HUES64 (cell line): ENCODE measurements at regions not wholly inside any gene's neighbourhood (a gene's known extent, or its start where the extent isn't known, plus 50 kb on each side); places are given as distances from the start of the nearest gene placed in this dataset.

Experiments used
- H3K27ac ChIP-seq: 2 replicates; pipeline ENCODE4 v1.7.0; 2013; ENCODE audit warnings: low read depth, low read length, inconsistent platforms
- H3K27me3 ChIP-seq: 2 replicates; pipeline ENCODE4 v1.6.1; 2013; ENCODE audit warnings: mild to moderate bottlenecking, low read length; ENCODE audit not compliant: insufficient read depth
- H3K36me3 ChIP-seq: 2 replicates; pipeline ENCODE4 v1.6.1; 2013; ENCODE audit warnings: mild to moderate bottlenecking, low read length; ENCODE audit not compliant: insufficient read depth
- H3K4me1 ChIP-seq: 2 replicates; pipeline ENCODE4 v1.6.1; 2013; ENCODE audit warnings: mild to moderate bottlenecking, low read length, moderate library complexity; ENCODE audit not compliant: insufficient read depth
- H3K4me3 ChIP-seq: 2 replicates; pipeline ENCODE4 v1.5.1; 2013; ENCODE audit warnings: mild to moderate bottlenecking, low read length, moderate library complexity
- H3K9ac ChIP-seq: 2 replicates; pipeline ENCODE4 v1.6.1; 2013; ENCODE audit warnings: mild to moderate bottlenecking, low read depth, low read length
- H3K9me3 ChIP-seq: 2 replicates; pipeline ENCODE4 v1.6.1; 2013; ENCODE audit warnings: low read depth, low read length; ENCODE audit not compliant: insufficient read depth
- WGBS: fragments of 150-250, 120-280 bp; methylation state at CpG from one replicate; pipeline ENCODE4 v1.1.7; 2013; ENCODE audit warnings: missing lambda C conversion rate; 5-methylcytosine and 5-hydroxymethylcytosine counted together

DNA sequence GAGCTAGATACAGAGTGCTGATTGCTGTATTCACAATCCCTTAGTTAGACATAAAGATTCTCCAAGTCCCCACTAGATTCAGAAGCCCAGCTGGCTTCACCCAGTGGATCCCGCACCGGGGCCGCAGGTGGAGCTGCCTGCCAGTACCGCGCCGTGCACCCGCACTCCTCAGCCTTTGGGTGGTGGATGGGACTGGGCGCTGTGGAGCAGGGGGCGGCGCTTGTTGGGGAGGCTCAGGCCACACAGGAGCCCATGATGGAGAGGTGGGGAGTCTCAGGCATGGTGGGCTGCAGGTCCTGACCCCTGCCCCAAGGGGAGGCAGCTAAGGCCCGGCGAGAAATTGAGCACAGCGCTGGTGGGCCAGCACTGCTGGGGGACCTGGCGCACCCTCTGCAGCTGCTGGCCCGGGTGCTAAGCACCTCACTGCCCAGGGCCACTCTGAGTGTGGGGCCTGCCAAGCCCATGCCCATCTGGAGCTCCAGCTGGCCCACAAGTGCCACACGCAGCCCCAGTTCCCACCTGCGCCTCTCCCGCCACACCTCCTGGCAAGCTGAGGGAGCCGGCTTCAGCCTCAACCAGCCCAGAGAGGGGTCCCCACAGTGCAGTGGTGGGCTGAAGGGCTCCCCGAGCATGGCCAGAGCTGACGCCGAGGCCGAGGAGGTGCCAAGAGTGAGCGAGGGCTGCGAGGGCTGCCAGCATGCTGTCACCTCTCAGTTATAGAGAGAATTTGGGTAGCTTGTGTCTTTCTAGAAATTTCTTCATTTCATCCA, 417.6 kb downstream of the METTL15 start:
- H3K27me3 ChIP-seq = no peaks in the 10 kb centered on the region
- no peak overlapping the region for H3K27ac ChIP-seq
- no peaks in the 10 kb centered on the region for H3K4me1 ChIP-seq
- peaks cover 18% of the 10 kb centered on the region for H3K9me3 ChIP-seq
- H3K36me3 ChIP-seq = no peaks in the 10 kb centered on the region
- WGBS = 92% methylated on average over 25 of the region's 25 CpGs
- H3K9ac ChIP-seq = no peak overlapping the region
- H3K4me3 ChIP-seq = no peak overlapping the region

DNA sequence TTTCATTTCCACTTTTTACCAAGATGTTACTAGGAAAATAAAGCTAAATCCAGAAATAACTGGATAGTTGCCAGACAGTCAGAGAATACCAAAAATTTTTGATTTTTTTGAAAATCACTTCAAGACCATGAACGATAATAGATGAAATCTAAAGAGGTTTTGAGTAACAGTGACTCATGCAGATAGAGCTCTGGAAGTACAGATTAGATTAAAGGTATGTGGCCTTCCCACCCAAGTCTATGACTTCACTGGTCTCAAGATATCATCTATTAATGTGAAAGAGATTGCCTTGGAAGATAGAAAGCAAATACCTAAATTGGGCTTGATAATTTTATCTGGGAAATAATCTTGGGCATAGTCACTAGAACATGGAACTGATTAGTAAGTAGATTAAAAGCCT, 415.9 kb downstream of the METTL15 start:
- H3K9me3 ChIP-seq = peaks cover 18% of the 10 kb centered on the region
- H3K27me3 ChIP-seq = no peaks in the 10 kb centered on the region
- no peak overlapping the region for H3K9ac ChIP-seq
- H3K4me1 ChIP-seq = no peaks in the 10 kb centered on the region
- no peaks in the 10 kb centered on the region for H3K36me3 ChIP-seq
- WGBS = 100% methylated on average over 1 of the region's 1 CpG
- no peak overlapping the region for H3K4me3 ChIP-seq
- H3K27ac ChIP-seq = no peak overlapping the region

DNA sequence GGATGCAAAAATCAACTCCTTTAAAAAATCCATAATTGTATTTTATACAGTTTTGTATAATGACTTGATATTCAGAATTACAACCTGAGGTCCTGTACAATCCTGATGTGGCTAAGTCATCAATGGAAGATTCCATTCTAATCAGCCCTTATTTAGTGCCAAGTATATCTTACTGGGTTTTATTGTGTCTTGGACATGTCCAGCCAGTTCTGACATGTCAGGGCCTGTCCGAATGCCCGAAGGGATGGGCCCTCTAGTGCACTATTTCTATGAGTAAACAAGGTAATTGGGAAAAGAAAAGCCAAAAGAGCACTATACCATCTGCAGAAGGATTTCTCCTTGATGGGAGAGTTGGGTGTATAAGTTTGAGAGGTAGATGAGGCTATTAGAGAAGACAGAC, 412.9 kb downstream of the METTL15 start:
- 94% methylated on average over 2 of the region's 2 CpGs for WGBS
- no peaks in the 10 kb centered on the region for H3K27me3 ChIP-seq

DNA sequence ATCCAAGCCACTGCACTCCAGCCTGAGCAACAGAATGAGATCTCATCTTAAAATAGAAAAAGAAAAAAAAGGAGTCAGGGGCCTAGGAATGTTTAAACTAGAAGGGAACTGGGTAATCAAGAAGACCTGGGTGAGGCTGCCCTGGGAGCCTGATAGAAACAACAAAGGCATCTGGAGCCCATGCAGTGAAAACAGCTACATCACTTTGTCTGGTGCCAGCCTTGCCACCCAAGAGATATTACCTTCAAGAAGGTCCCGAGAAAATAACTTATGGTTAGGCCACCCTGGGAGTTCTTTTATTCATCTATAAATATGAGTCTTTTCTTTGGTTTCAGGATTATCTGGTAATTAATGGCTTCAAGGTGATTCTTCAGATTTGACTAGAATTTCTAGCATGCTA, 412.1 kb downstream of the METTL15 start:
- Histone ChIP-seq H3K27me3 (no peaks in the 10 kb centered on the region), H3K27ac (no peak overlapping the region), H3K4me1 (no peaks in the 10 kb centered on the region), H3K9ac (no peak overlapping the region), H3K9me3 (0 out of 2 replicates have a peak, but pooled peaks cover 4% of the 10 kb centered on the region), H3K36me3 (no peaks in the 10 kb centered on the region), H3K4me3 (no peak overlapping the region)
- WGBS = 100% methylated on average over 1 of the region's 1 CpG

More for the DNA sequence above, 412.9 kb downstream of the METTL15 start:
- Histone ChIP-seq H3K9me3 (0 out of 2 replicates have a peak, but pooled peaks cover 4% of the 10 kb centered on the region), H3K4me3 (no peak overlapping the region), H3K4me1 (no peaks in the 10 kb centered on the region), H3K36me3 (no peaks in the 10 kb centered on the region), H3K9ac (no peak overlapping the region), H3K27ac (no peak overlapping the region)

DNA sequence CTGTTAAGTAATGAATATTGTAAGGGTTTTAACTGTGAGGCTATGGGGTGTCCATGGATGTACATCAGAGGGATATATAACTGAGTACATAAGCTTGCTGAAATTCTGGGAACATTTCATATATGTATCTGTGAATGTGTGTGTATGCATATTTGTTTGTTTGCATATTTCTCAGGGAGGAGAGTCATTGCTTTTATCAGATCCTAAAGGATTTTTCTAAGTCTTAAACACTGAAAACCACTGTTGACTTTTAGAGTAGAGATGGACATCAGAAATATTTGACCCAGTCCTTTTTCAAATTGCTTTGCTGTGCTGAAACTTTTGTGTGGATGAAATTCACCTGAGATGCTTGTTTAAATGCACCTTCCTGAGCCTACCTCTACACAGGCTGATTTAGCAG, 410.6 kb downstream of the METTL15 start:
- no peaks in the 10 kb centered on the region for H3K36me3 ChIP-seq
- H3K4me3 ChIP-seq = no peak overlapping the region
- no peak overlapping the region for H3K27ac ChIP-seq
- H3K9ac ChIP-seq = no peak overlapping the region
- 0 out of 2 replicates have a peak, but pooled peaks cover 7% of the 10 kb centered on the region for H3K9me3 ChIP-seq
- no peaks in the 10 kb centered on the region for H3K27me3 ChIP-seq
- H3K4me1 ChIP-seq = no peaks in the 10 kb centered on the region

DNA sequence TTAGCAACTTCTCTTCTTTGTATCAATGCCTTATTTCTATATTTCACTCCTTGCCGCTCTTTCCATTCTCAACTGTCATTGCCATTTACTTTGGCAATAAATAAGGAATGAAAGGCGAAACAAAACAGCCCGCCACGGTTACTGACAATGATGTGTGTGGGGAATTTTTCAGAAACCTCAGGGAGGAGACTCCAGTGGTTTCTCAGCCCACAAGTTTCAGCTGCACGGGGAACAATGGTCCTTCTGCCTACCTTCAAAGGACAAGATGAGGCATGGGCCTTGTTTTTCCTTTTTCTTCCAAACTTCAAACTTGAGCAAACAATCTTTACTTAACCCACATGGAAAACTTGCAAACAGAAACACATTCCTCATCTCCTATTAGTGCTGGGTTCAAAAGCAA, 409.4 kb downstream of the METTL15 start:
- H3K9ac ChIP-seq = no peak overlapping the region
- no peaks in the 10 kb centered on the region for H3K36me3 ChIP-seq
- peaks cover 14% of the 10 kb centered on the region for H3K9me3 ChIP-seq
- H3K4me1 ChIP-seq = no peaks in the 10 kb centered on the region
- H3K27me3 ChIP-seq = no peaks in the 10 kb centered on the region
- WGBS = 61% methylated on average over 5 of the region's 5 CpGs
- H3K4me3 ChIP-seq = no peak overlapping the region
- no peak overlapping the region for H3K27ac ChIP-seq

DNA sequence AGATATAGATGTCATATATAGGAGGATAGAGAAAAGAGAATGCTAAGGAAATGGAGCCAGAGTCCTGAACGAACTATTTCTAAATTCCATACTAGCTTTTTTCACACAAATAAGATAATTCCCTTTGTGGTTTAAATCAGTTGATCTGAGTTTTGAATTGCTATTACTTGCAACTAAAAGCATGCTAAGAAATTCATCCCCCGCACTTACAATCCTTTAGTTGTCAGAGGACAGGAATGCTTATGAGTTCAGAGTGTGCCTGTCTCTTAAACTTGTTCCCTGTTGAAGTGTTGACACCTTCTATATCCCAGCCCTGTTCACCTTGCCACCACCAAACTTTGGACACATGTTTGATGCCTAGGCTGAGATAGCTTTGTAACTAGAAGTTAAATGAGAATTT, 406.2 kb downstream of the METTL15 start:
- Histone ChIP-seq H3K9ac (no peak overlapping the region), H3K9me3 (peaks cover 15% of the 10 kb centered on the region), H3K27me3 (no peaks in the 10 kb centered on the region), H3K4me3 (no peak overlapping the region), H3K27ac (no peak overlapping the region), H3K36me3 (no peaks in the 10 kb centered on the region), H3K4me1 (no peaks in the 10 kb centered on the region)
- WGBS = 100% methylated on average over 1 of the region's 2 CpGs

DNA sequence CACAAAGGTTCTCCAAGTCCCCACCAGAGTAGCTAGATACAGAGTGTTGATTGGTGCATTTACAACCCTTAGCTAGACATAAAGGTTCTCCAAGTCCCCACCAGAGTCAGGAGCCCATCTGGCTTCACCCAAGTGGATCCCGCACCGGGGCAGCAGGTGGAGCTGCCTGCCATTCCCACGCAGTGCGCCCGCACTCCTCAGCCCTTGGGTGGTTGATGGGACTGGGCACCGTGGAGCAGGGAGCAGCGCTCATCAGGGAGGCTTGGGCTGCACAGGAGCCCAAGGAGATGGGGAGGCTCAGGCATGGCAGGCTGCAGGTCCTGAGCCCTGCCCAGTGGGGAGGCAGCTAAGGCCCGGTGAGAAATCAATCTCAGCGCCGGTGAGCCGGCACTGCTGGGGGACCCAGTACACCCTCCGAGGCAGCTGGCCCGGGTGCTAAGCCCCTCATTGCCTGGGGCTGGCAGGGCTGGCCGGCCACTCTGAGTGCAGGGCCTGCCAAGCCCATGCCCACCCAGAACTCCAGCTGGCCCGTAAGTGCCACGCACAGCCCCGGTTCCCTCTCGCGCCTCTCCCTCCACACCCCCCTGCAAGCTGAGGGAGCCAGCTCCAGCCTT, 404.1 kb downstream of the METTL15 start:
- H3K4me3 ChIP-seq = no peak overlapping the region
- 95% methylated on average over 19 of the region's 19 CpGs for WGBS
- H3K36me3 ChIP-seq = no peaks in the 10 kb centered on the region
- H3K4me1 ChIP-seq = no peaks in the 10 kb centered on the region
- H3K9ac ChIP-seq = no peak overlapping the region
- no peak overlapping the region for H3K27ac ChIP-seq
- no peaks in the 10 kb centered on the region for H3K27me3 ChIP-seq
- H3K9me3 ChIP-seq = peaks cover 15% of the 10 kb centered on the region

DNA sequence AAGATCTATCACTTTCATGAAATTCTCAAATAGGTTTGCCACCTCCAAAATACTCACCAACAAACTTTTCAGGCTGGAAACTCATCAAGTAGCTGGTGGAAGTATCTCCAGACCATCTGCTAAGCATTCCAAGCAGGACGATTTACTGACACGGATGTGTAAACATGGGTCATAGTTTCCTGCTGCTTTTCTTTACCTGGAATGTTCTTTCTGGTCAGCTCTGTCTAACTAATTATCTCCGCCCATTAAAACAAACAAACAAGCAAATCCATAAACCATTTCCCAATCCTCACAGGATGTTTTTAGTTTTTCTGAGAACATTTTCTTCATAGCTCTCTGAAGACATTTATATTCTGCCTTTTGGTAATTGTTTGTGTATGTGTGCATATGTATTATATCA, 397.0 kb downstream of the METTL15 start:
- no peak overlapping the region for H3K4me3 ChIP-seq
- no peaks in the 10 kb centered on the region for H3K36me3 ChIP-seq
- no peaks in the 10 kb centered on the region for H3K9me3 ChIP-seq
- H3K4me1 ChIP-seq = no peaks in the 10 kb centered on the region
- no peak overlapping the region for H3K9ac ChIP-seq
- H3K27ac ChIP-seq = no peak overlapping the region
- H3K27me3 ChIP-seq = no peaks in the 10 kb centered on the region
- 88% methylated on average over 3 of the region's 3 CpGs for WGBS

DNA sequence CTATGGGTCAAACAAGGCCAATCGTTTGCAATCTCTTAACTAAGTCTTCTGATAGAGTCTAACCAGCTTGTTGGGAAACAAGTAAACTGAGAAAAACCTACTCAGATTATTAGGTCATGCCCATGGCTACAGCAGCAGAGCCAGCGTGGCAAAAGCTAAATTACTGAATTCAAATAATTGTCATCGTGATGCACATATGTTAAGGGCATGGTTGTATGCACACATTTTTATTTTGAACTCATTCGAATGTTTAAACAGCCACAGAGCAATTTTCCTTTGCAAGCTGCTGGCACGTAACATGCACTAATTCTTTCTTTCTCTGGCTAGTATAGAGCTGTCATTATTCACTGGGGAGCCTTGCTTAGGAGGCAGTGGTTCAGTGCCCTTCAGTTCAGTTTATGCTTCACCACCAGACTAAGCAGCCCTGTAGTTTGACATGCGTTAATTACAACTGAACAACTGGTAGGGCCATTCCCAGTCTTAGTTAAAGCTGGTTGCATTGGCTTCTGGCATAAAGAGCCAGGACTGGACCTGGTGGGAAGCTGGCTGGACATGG, 396.4 kb downstream of the METTL15 start:
- Histone ChIP-seq H3K27me3 (no peaks in the 10 kb centered on the region), H3K27ac (no peak overlapping the region), H3K9me3 (no peaks in the 10 kb centered on the region), H3K9ac (no peak overlapping the region), H3K4me3 (no peak overlapping the region), H3K4me1 (no peaks in the 10 kb centered on the region), H3K36me3 (no peaks in the 10 kb centered on the region)
- WGBS = 76% methylated on average over 6 of the region's 6 CpGs

DNA sequence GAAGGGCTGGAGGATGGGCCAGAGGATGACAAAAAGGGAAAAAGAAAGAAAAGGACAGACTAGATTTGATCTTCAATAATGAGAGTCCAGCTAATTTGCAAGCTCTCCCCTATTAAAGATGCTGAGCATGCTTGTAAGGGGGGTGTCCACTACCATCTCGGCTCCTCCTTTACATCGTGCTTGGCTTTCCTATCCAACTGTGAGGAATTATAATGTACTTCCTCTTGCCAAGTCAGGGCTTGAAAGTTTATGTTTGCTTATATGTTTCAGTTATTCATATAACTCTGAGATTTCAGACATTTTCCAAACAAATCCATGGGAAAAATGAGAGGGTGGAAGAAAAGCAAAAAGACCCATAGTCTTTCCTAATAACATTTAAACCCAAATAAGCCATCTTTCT, 387.1 kb downstream of the METTL15 start:
- no peak overlapping the region for H3K9ac ChIP-seq
- H3K36me3 ChIP-seq = no peaks in the 10 kb centered on the region
- H3K4me1 ChIP-seq = no peaks in the 10 kb centered on the region
- H3K9me3 ChIP-seq = no peaks in the 10 kb centered on the region
- H3K27me3 ChIP-seq = no peaks in the 10 kb centered on the region
- H3K4me3 ChIP-seq = no peak overlapping the region
- WGBS = 100% methylated on average over 2 of the region's 2 CpGs
- H3K27ac ChIP-seq = no peak overlapping the region
